ENCODE measurements at regions not wholly inside any gene's neighbourhood (a gene's known extent, or its start where the extent isn't known, plus 50 kb on each side); places are given as distances from the start of the nearest gene placed in this dataset.

GRCh38 chr13:61700181-61700580, 284.5 kb upstream of the PCDH20 start:
- TF ChIP-seq CTCF (IDR thresholded peaks at IDR 0.05) (no peak), POLR2A (IDR thresholded peaks at IDR 0.05) (no peak)
